Kidney (tissue), 13 donors: ENCODE measurements at regions not wholly inside any gene's neighbourhood (a gene's known extent, or its start where the extent isn't known, plus 50 kb on each side); places are given as distances from the start of the nearest gene placed in this dataset.
"Not testable (repeated sequence)": the region's sequence is repeated elsewhere in the genome, so short reads cannot be mapped to it uniquely, and the experiment has no call there.

ENCODE experiments used
- DNase-seq, 5 donors: peaks; one replicate each; pipeline ENCODE4 v3.0.0-alpha.2; 2013 to 2020
- FAIRE-seq: peaks from 2 replicates; lab custom pipeline; 2012; peaks lifted over from hg19 to GRCh38; lab: Jason Lieb, UNC
- H3K27ac ChIP-seq, 2 donors: one replicate each; pipeline ENCODE4 v1.7.0; 2013; ENCODE audit warnings: low read depth in 2 of 2, low read length in 2 of 2, inconsistent platforms in 1 of 2
- H3K27me3 ChIP-seq: one replicate; pipeline ENCODE4 v1.7.1; 2013; ENCODE audit warnings: low read length, inconsistent platforms; ENCODE audit not compliant: control insufficient read depth, insufficient read depth
- H3K36me3 ChIP-seq, 3 donors: one replicate each; pipeline versions ENCODE4 v1.7.0 to v1.7.1; 2013; ENCODE audit warnings: low read length in 3 of 3, control low read depth in 1 of 3, inconsistent platforms in 1 of 3; ENCODE audit not compliant: insufficient read depth in 3 of 3, control insufficient read depth in 2 of 3
- H3K4me1 ChIP-seq, 3 donors: one replicate each; pipeline versions ENCODE4 v1.7.0 to v1.7.1; 2013; ENCODE audit warnings: low read length in 3 of 3, inconsistent platforms in 1 of 3, low read depth in 1 of 3; ENCODE audit not compliant: control insufficient read depth in 2 of 3, insufficient read depth in 2 of 3
- H3K4me3 ChIP-seq, 3 donors: one replicate each; pipeline versions ENCODE4 v1.7.0 to v1.8.1; 2013; ENCODE audit warnings: low read length in 3 of 3, control low read depth in 1 of 3, inconsistent platforms in 1 of 3
- H3K9ac ChIP-seq, 3 donors: one replicate each; pipeline versions ENCODE4 v1.7.0 to v1.7.1; 2013; ENCODE audit warnings: low read length in 3 of 3, control low read depth in 1 of 3, inconsistent platforms in 1 of 3
- H3K9me3 ChIP-seq, 3 donors: one replicate each; pipeline versions ENCODE4 v1.7.0 to v1.7.1; 2013; ENCODE audit warnings: low read length in 3 of 3, control low read depth in 1 of 3, inconsistent platforms in 1 of 3; ENCODE audit not compliant: control insufficient read depth in 2 of 3, insufficient read depth in 1 of 3
- CTCF ChIP-seq: IDR thresholded peaks from 3 replicates; pipeline ENCODE4 v1.5.1; 2012; ENCODE audit warnings: mild to moderate bottlenecking, moderate library complexity, borderline replicate concordance; ENCODE audit not compliant: insufficient read depth; ENCODE audit errors: extremely low read depth
- intact Hi-C: fragments of 100-400 bp; cut with DNase I; formaldehyde crosslinking; loops from one replicate; pipeline ENCODE4 v1.11.1; 2022
- donor health status: control.
- donor health status: control.
- donor health status: control.
- donor health status: control.
- donor health status: control.
- donor health status: DM: yes; HTN: yes; CAD: no.
- donor health status: Normal renal cell carcinoma (clear cell type).

GRCh38 chr9:90165281-90165680, 477.3 kb downstream of the DIRAS2 start:
- no peaks in the 10 kb centered on the region for H3K27me3 ChIP-seq

GRCh38 chr9:90166374-90166773, 476.2 kb downstream of the DIRAS2 start:
- FAIRE-seq, H3K36me3 ChIP-seq, H3K27me3 ChIP-seq, intact Hi-C loops, H3K27ac ChIP-seq, H3K4me3 ChIP-seq, H3K9me3 ChIP-seq, H3K9ac ChIP-seq, H3K4me1 ChIP-seq, DNase-seq: not testable (repeated sequence)

More at GRCh38 chr9:90165281-90165680, 477.3 kb downstream of the DIRAS2 start:
- no peak for TF ChIP-seq CTCF
- H3K36me3 ChIP-seq: no peaks in the 10 kb centered on the region
- no peak overlapping the region for H3K9ac ChIP-seq
- peaks cover 0 to 2% (median 0%) of the 10 kb centered on the region in 3 donors for H3K9me3 ChIP-seq
- no peak overlapping the region for H3K27ac ChIP-seq
- FAIRE-seq: no peak
- intact Hi-C loops: no loop called here
- no peaks in the 10 kb centered on the region for H3K4me1 ChIP-seq
- no peak overlapping the region for H3K4me3 ChIP-seq
- no peak for DNase-seq

- no peak for FAIRE-seq
- no peaks in the 10 kb centered on the region for H3K27me3 ChIP-seq
- no peak for DNase-seq
These were observed 474.7 kb downstream of the DIRAS2 start for GRCh38 chr9:90167914-90168313.

GRCh38 chr9:90169490-90169889, 473.1 kb downstream of the DIRAS2 start:
- DNase-seq (peak in 1 of 5 donors; percentile 6), FAIRE-seq (no peak)
- no peaks in the 10 kb centered on the region for H3K27me3 ChIP-seq
- no peaks in the 10 kb centered on the region for H3K36me3 ChIP-seq
- intact Hi-C loops: no loop called here
- no peak overlapping the region for H3K4me3 ChIP-seq
- H3K27ac ChIP-seq: no peak overlapping the region
- H3K9me3 ChIP-seq: no peaks in the 10 kb centered on the region
- no peak overlapping the region for H3K9ac ChIP-seq
- no peak for TF ChIP-seq CTCF
- H3K4me1 ChIP-seq: no peaks in the 10 kb centered on the region

More at GRCh38 chr9:90167914-90168313, 474.7 kb downstream of the DIRAS2 start:
- no peak overlapping the region for H3K4me3 ChIP-seq
- no peaks in the 10 kb centered on the region for H3K4me1 ChIP-seq
- H3K36me3 ChIP-seq: no peaks in the 10 kb centered on the region
- intact Hi-C loops: no loop called here
- no peak overlapping the region for H3K9ac ChIP-seq
- no peak for TF ChIP-seq CTCF
- no peaks in the 10 kb centered on the region for H3K9me3 ChIP-seq
- no peak overlapping the region for H3K27ac ChIP-seq

- H3K9ac ChIP-seq, intact Hi-C loops, DNase-seq, H3K9me3 ChIP-seq, H3K4me3 ChIP-seq, H3K4me1 ChIP-seq, H3K27ac ChIP-seq, H3K36me3 ChIP-seq, FAIRE-seq, H3K27me3 ChIP-seq: not testable (repeated sequence)
These were observed 468.7 kb downstream of the DIRAS2 start for GRCh38 chr9:90173935-90174334.

GRCh38 chr9:90174346-90174745, 468.3 kb downstream of the DIRAS2 start:
- H3K4me3 ChIP-seq, DNase-seq, H3K27ac ChIP-seq, H3K36me3 ChIP-seq, H3K9me3 ChIP-seq, H3K27me3 ChIP-seq, FAIRE-seq, H3K9ac ChIP-seq, intact Hi-C loops, H3K4me1 ChIP-seq: not testable (repeated sequence)
